OCI-LY3 (cell line): ENCODE measurements at regions not wholly inside any gene's neighbourhood (a gene's known extent, or its start where the extent isn't known, plus 50 kb on each side); places are given as distances from the start of the nearest gene placed in this dataset.

ENCODE experiments used
- H2AFZ ChIP-seq: fragments of 200-600, 300-600 bp; shearing (Covaris generic); 2 replicates; pipeline ENCODE4 v1.6.0; 2014; ENCODE audit warnings: antibody characterized with exemption, low read depth, low read length
- H3K27ac ChIP-seq: fragments of 200-600, 300-600 bp; sonication (generic); 2 replicates; pipeline ENCODE4 v1.5.1; 2014; ENCODE audit warnings: mild to moderate bottlenecking, low read length, moderate library complexity, mixed read lengths
- H3K27me3 ChIP-seq: fragments of 200-600, 300-600 bp; sonication (generic); 2 replicates; pipeline ENCODE4 v1.6.1; 2014; ENCODE audit warnings: low read depth, low read length, mixed read lengths
- H3K36me3 ChIP-seq: fragments of 200-600, 300-600 bp; sonication (generic); replicated peaks from 2 replicates; pipeline ENCODE3; 2014; ENCODE audit warnings: low read depth, low read length, mixed read lengths
- H3K4me1 ChIP-seq: fragments of 300-600, 200-600 bp; sonication (generic); 2 replicates; pipeline ENCODE4 v1.6.1; 2014; ENCODE audit warnings: low read length, mixed read lengths
- H3K4me2 ChIP-seq: fragments of 200-600, 300-600 bp; sonication (generic); 2 replicates; pipeline ENCODE4 v1.6.1; 2014; ENCODE audit warnings: low read length, mixed read lengths
- H3K4me3 ChIP-seq: fragments of 300-600, 200-600 bp; sonication (generic); 2 replicates; pipeline ENCODE4 v1.5.1; 2014; ENCODE audit warnings: antibody characterized with exemption, mild to moderate bottlenecking, low read length, moderate library complexity
- H3K79me2 ChIP-seq: fragments of 300-600, 200-600 bp; shearing (Covaris generic); 2 replicates; pipeline ENCODE4 v1.6.1; 2014; ENCODE audit warnings: mild to moderate bottlenecking, low read length, mixed read lengths
- H3K9ac ChIP-seq: fragments of 300-600, 200-600 bp; shearing (Covaris generic); 2 replicates; pipeline ENCODE4 v1.6.0; 2014; ENCODE audit warnings: mild to moderate bottlenecking, low read length, moderate library complexity
- H3K9me3 ChIP-seq: fragments of 200-600, 300-600 bp; shearing (Covaris generic); 2 replicates; pipeline ENCODE4 v1.6.1; 2014; ENCODE audit warnings: low read length, mixed read lengths; ENCODE audit not compliant: insufficient read depth
- H4K20me1 ChIP-seq: fragments of 200-600, 300-600 bp; sonication (generic); 2 replicates; pipeline ENCODE4 v1.6.1; 2016; ENCODE audit warnings: low read length, mixed read lengths; ENCODE audit not compliant: insufficient read depth
- EZH2phosphoT487 ChIP-seq: fragments of 200-600 bp; shearing (Covaris generic); IDR thresholded peaks from 2 replicates; pipeline ENCODE4 v1.6.1; 2018; ENCODE audit warnings: antibody characterized with exemption, mixed run types, low read depth
- TF ChIP-seq, protein P1 (sequence below): fragments of 200-600, 300-600 bp; sonication (generic); IDR thresholded peaks from 2 replicates; pipeline ENCODE4 v1.5.1; 2014; ENCODE audit warnings: antibody characterized with exemption, low read length, low read depth

DNA sequence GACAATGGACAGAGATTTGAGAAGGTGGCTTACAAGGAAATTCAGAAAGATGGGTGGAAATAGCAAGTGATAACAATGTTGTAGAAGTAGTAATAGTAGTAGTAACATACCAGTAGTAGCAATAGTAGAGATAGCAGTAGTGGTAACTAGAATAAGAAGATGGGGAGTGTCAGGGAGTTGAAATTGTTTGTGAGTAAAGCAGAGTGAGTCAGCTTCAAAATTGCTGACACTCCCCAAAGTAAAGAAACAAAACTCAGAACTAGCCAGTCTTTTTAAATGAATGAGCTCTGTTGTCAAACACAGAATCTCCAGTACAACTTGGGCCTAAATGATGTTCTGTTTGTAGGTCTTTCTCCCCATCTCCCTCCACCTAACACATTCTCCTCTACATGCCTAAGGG is 1040.9 kb downstream of the CBLN2 start:
- Histone ChIP-seq H3K4me3 (no peak overlapping the region), H2AFZ (no peak overlapping the region; the same call in 1 of the 2 replicates), H3K79me2 (no peaks in the 10 kb centered on the region), H3K27ac (no peak overlapping the region), H3K36me3 (peaks cover 38% of the 10 kb centered on the region), H4K20me1 (no peaks in the 10 kb centered on the region), H3K9me3 (peaks cover 45% of the 10 kb centered on the region; the same call in 1 of the 2 replicates), H3K4me2 (no peak overlapping the region), H3K27me3 (no peaks in the 10 kb centered on the region), H3K9ac (no peak overlapping the region), H3K4me1 (peaks cover 7% of the 10 kb centered on the region; the same call in 1 of the 2 replicates)
- TF ChIP-seq EZH2phosphoT487 = no peak

DNA sequence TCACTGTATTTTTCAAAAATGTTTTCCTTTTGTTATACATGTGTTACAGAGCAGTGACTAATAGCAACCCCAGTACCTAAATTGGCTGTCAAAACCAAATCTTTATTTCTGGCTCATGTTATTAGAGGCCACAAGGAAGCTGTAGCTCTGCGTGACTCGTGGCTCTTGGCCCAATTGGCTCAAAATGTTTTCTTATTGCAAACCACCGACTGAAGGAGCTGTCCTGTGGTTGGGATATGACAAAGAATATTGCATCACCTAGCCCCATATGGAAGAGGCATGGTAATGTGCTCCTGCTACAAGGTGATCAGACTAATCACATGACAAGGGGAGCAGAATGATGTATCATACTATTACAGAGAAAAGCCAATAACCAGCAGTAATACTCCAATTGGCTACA is 1058.5 kb downstream of the CBLN2 start:
- TF ChIP-seq, protein P1, sequence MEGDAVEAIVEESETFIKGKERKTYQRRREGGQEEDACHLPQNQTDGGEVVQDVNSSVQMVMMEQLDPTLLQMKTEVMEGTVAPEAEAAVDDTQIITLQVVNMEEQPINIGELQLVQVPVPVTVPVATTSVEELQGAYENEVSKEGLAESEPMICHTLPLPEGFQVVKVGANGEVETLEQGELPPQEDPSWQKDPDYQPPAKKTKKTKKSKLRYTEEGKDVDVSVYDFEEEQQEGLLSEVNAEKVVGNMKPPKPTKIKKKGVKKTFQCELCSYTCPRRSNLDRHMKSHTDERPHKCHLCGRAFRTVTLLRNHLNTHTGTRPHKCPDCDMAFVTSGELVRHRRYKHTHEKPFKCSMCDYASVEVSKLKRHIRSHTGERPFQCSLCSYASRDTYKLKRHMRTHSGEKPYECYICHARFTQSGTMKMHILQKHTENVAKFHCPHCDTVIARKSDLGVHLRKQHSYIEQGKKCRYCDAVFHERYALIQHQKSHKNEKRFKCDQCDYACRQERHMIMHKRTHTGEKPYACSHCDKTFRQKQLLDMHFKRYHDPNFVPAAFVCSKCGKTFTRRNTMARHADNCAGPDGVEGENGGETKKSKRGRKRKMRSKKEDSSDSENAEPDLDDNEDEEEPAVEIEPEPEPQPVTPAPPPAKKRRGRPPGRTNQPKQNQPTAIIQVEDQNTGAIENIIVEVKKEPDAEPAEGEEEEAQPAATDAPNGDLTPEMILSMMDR = no peak
- Histone ChIP-seq H3K9me3 (peaks cover 11% of the 10 kb centered on the region), H3K79me2 (no peaks in the 10 kb centered on the region), H2AFZ (peak overlapping the region; percentile 56), H3K27ac (peak overlapping the region; percentile 0; the same call in 1 of the 2 replicates), H4K20me1 (no peaks in the 10 kb centered on the region), H3K27me3 (no peaks in the 10 kb centered on the region), H3K9ac (no peak overlapping the region), H3K4me3 (no peak overlapping the region), H3K4me2 (peak overlapping the region; percentile 2; the same call in 1 of the 2 replicates), H3K36me3 (peaks cover 5% of the 10 kb centered on the region), H3K4me1 (peaks cover 15% of the 10 kb centered on the region)

DNA sequence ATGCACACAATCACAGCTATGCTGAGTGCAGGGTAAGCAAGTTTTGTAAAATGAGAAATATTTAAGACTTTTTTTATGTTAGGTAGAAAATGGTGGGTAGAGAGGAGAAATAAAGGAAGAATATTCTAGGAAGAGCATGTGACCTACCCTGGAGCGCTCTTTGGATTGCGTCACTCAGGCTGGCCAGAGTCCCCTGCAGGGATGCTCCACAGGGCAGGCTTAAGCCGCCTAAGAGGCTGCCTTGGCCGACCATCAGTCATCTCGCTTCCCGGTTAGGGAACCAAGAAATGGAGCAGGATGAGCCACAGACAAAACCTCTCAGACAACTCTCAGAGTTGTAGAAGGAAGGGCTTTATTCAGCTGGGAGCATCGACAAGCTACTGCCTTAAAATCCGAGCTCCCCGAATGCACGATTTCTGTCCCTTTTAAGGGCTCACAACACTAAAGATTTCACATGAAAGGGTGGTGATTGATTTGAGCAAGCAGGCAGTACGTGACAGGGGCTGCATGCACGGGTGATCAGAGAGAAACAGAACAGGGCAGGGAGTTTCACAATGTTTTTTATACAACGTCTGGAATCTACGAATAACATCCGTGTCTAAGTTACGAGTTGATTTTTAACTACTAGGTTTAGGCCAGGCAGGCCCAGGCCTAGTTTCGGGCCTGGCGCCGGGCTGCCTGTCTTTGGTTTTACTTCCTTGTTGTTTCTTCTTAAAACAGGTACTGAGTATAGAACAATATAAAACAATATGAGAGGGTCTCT is 1072.0 kb downstream of the CBLN2 start:
- H3K27ac ChIP-seq = peak overlapping the region; percentile 92
- peaks cover 16% of the 10 kb centered on the region for H3K79me2 ChIP-seq
- no peaks in the 10 kb centered on the region for H4K20me1 ChIP-seq
- H3K9ac ChIP-seq = peak overlapping the region; percentile 81
- peak overlapping the region; percentile 75 for H3K4me3 ChIP-seq
- peaks cover 9% of the 10 kb centered on the region; the same call in 1 of the 2 replicates for H3K9me3 ChIP-seq
- peaks cover 33% of the 10 kb centered on the region for H3K4me1 ChIP-seq
- no peaks in the 10 kb centered on the region for H3K27me3 ChIP-seq
- H2AFZ ChIP-seq = peak overlapping the region; percentile 86
- TF ChIP-seq, protein P1 = no peak
- TF ChIP-seq EZH2phosphoT487 = no peak
- peaks cover 33% of the 10 kb centered on the region for H3K36me3 ChIP-seq
- peak overlapping the region; percentile 81 for H3K4me2 ChIP-seq

DNA sequence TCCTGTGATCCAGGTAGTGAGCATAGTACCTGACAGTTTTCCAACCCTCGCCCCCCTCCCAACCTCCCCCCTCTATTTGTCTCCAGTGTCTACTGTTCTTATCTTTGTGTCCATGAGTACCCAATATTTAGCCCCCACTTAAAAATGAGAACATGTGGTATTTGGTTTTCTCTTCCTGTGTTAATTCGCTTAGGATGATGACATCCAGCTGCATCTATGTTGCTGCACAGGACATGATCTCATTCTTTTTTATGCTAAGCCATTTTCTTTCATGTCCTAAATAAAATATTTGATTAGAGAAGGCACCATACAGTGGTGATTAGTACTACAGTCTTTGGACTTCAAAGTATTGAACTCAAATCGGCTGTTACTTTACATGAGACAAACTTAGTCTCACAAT is 1087.9 kb downstream of the CBLN2 start:
- no peaks in the 10 kb centered on the region for H3K9me3 ChIP-seq
- H3K79me2 ChIP-seq = no peaks in the 10 kb centered on the region
- no peak overlapping the region for H3K27ac ChIP-seq
- H3K36me3 ChIP-seq = peaks cover 17% of the 10 kb centered on the region
- H3K9ac ChIP-seq = no peak overlapping the region
- H3K27me3 ChIP-seq = no peaks in the 10 kb centered on the region
- no peak overlapping the region for H3K4me3 ChIP-seq
- H3K4me2 ChIP-seq = no peak overlapping the region
- no peaks in the 10 kb centered on the region for H4K20me1 ChIP-seq
- no peak overlapping the region for H2AFZ ChIP-seq
- no peak for TF ChIP-seq EZH2phosphoT487
- TF ChIP-seq, protein P1 = no peak
- peaks cover 9% of the 10 kb centered on the region for H3K4me1 ChIP-seq
